ENCODE measurements at regions not wholly inside any gene's neighbourhood (a gene's known extent, or its start where the extent isn't known, plus 50 kb on each side); places are given as distances from the start of the nearest gene placed in this dataset.
"Not testable (repeated sequence)": the region's sequence is repeated elsewhere in the genome, so short reads cannot be mapped to it uniquely, and the experiment has no call there.

DNA sequence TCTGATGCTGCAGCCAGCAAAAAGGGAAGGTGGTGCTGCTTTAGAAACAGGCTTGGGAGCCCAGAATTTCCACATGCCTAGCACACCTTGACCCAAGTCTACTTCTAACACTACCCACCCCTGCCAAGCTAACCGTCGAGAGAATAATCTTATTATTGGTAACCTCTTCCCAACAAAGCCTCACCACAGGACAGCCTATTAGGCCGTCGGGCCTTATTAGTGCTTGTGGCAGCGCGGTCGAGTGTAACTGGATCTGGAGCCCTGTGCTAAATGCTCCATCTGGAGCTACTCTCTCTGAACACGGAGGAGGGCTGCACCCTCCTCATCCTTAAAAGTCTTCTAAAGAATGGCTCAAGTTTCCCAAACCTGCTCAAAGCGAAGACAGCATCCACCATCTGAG, 165.5 kb upstream of the NFIA start:
- H3K27me3 ChIP-seq (ENCODE audit: low read length): no peaks in the 10 kb centered on the region
- no peak overlapping the region for H3K4me3 ChIP-seq (ENCODE audit: insufficient read depth, low read length, poor library complexity, severe bottlenecking)
- H2AFZ ChIP-seq (ENCODE audit: low read depth, low read length, severe bottlenecking): no peak overlapping the region
- H3K4me2 ChIP-seq (ENCODE audit: low read depth, low read length, poor library complexity, severe bottlenecking): no peak overlapping the region
- no peaks in the 10 kb centered on the region for H3F3A ChIP-seq (ENCODE audit: insufficient read depth)
- H3K27ac ChIP-seq (ENCODE audit: low read depth, low read length): no peak overlapping the region
- TF ChIP-seq CTCF (IDR thresholded peaks at IDR 0.05; ENCODE audit: insufficient read depth, low read length, poor library complexity, severe bottlenecking): no peak
- TF ChIP-seq EZH2phosphoT487 (conservative IDR thresholded peaks at IDR 0.05; ENCODE audit: low read length): no peak
- no peak overlapping the region for H3K9ac ChIP-seq (ENCODE audit: low read length)
- no peaks in the 10 kb centered on the region for H3K36me3 ChIP-seq (ENCODE audit: low read length)
- H3K9me2 ChIP-seq (replicated peaks; ENCODE audit: insufficient read depth, low read length): no peaks in the 10 kb centered on the region
- H3K79me2 ChIP-seq (ENCODE audit: insufficient read depth, low read length): no peaks in the 10 kb centered on the region
- H3K9me3 ChIP-seq (ENCODE audit: insufficient read depth, low read length): no peaks in the 10 kb centered on the region
- no peaks in the 10 kb centered on the region for H4K20me1 ChIP-seq (ENCODE audit: low read depth, low read length)

DNA sequence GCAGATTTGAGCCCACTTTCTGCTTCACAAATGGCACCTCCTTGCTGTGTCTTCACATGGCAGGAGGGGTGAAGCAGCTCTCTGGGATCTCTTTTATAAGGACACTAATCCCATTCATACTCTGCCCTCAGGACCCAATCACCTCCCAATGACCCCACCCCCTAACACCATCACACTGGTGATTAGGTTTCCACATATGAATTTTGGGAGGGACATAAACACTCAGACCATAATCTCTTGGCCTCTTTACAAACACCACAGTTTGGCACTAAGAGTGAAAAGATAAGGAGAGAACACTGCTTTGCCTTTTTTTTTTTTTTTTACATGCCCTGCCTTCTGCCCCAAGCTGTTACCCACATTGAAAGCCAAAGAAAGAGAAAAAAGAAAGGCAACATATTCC, 166.2 kb upstream of the NFIA start:
- Histone ChIP-seq H3K79me2 (ENCODE audit: insufficient read depth, low read length) (no peaks in the 10 kb centered on the region), H3K9me2 (replicated peaks; ENCODE audit: insufficient read depth, low read length) (no peaks in the 10 kb centered on the region), H3K36me3 (ENCODE audit: low read length) (no peaks in the 10 kb centered on the region), H3K27ac (ENCODE audit: low read depth, low read length) (no peak overlapping the region), H2AFZ (ENCODE audit: low read depth, low read length, severe bottlenecking) (no peak overlapping the region), H3K4me3 (ENCODE audit: insufficient read depth, low read length, poor library complexity, severe bottlenecking) (no peak overlapping the region), H3K27me3 (ENCODE audit: low read length) (no peaks in the 10 kb centered on the region), H3K4me2 (ENCODE audit: low read depth, low read length, poor library complexity, severe bottlenecking) (no peak overlapping the region), H3K9me3 (ENCODE audit: insufficient read depth, low read length) (no peaks in the 10 kb centered on the region), H4K20me1 (ENCODE audit: low read depth, low read length) (no peaks in the 10 kb centered on the region), H3K9ac (ENCODE audit: low read length) (no peak overlapping the region), H3F3A (ENCODE audit: insufficient read depth) (no peaks in the 10 kb centered on the region)
- TF ChIP-seq CTCF (IDR thresholded peaks at IDR 0.05; ENCODE audit: insufficient read depth, low read length, poor library complexity, severe bottlenecking): no peak
- no peak for TF ChIP-seq EZH2phosphoT487 (conservative IDR thresholded peaks at IDR 0.05; ENCODE audit: low read length)

- H3K79me2 ChIP-seq (ENCODE audit: insufficient read depth, low read length): no peaks in the 10 kb centered on the region
- H3K9ac ChIP-seq (ENCODE audit: low read length): no peak overlapping the region
- TF ChIP-seq CTCF (IDR thresholded peaks at IDR 0.05; ENCODE audit: insufficient read depth, low read length, poor library complexity, severe bottlenecking) (no peak), EZH2phosphoT487 (conservative IDR thresholded peaks at IDR 0.05; ENCODE audit: low read length) (no peak)
- H3K9me3 ChIP-seq (ENCODE audit: insufficient read depth, low read length): no peaks in the 10 kb centered on the region
- H2AFZ ChIP-seq (ENCODE audit: low read depth, low read length, severe bottlenecking): no peak overlapping the region
- H3K9me2 ChIP-seq (replicated peaks; ENCODE audit: insufficient read depth, low read length): no peaks in the 10 kb centered on the region
- H3K27ac ChIP-seq (ENCODE audit: low read depth, low read length): no peak overlapping the region
- H3K4me2 ChIP-seq (ENCODE audit: low read depth, low read length, poor library complexity, severe bottlenecking): no peak overlapping the region
- no peaks in the 10 kb centered on the region for H3K27me3 ChIP-seq (ENCODE audit: low read length)
- no peaks in the 10 kb centered on the region for H3K36me3 ChIP-seq (ENCODE audit: low read length)
- H3K4me3 ChIP-seq (ENCODE audit: insufficient read depth, low read length, poor library complexity, severe bottlenecking): no peak overlapping the region
- H3F3A ChIP-seq (ENCODE audit: insufficient read depth): no peaks in the 10 kb centered on the region
- no peaks in the 10 kb centered on the region for H4K20me1 ChIP-seq (ENCODE audit: low read depth, low read length)
Observed at GRCh38 chr1:60915441-60915840, 166.9 kb upstream of the NFIA start.

GRCh38 chr1:60914982-60915381, 167.4 kb upstream of the NFIA start:
- H3K9me2 ChIP-seq (replicated peaks; ENCODE audit: insufficient read depth, low read length): no peaks in the 10 kb centered on the region
- H3K4me2 ChIP-seq (ENCODE audit: low read depth, low read length, poor library complexity, severe bottlenecking): no peak overlapping the region
- H2AFZ ChIP-seq (ENCODE audit: low read depth, low read length, severe bottlenecking): no peak overlapping the region
- H3K9me3 ChIP-seq (ENCODE audit: insufficient read depth, low read length): no peaks in the 10 kb centered on the region
- no peak overlapping the region for H3K9ac ChIP-seq (ENCODE audit: low read length)
- no peaks in the 10 kb centered on the region for H3K27me3 ChIP-seq (ENCODE audit: low read length)
- no peak for TF ChIP-seq CTCF (IDR thresholded peaks at IDR 0.05; ENCODE audit: insufficient read depth, low read length, poor library complexity, severe bottlenecking)
- no peak for TF ChIP-seq EZH2phosphoT487 (conservative IDR thresholded peaks at IDR 0.05; ENCODE audit: low read length)
- no peak overlapping the region for H3K27ac ChIP-seq (ENCODE audit: low read depth, low read length)
- no peak overlapping the region for H3K4me3 ChIP-seq (ENCODE audit: insufficient read depth, low read length, poor library complexity, severe bottlenecking)
- no peaks in the 10 kb centered on the region for H3K36me3 ChIP-seq (ENCODE audit: low read length)
- no peaks in the 10 kb centered on the region for H4K20me1 ChIP-seq (ENCODE audit: low read depth, low read length)
- H3K79me2 ChIP-seq (ENCODE audit: insufficient read depth, low read length): no peaks in the 10 kb centered on the region
- no peaks in the 10 kb centered on the region for H3F3A ChIP-seq (ENCODE audit: insufficient read depth)

DNA sequence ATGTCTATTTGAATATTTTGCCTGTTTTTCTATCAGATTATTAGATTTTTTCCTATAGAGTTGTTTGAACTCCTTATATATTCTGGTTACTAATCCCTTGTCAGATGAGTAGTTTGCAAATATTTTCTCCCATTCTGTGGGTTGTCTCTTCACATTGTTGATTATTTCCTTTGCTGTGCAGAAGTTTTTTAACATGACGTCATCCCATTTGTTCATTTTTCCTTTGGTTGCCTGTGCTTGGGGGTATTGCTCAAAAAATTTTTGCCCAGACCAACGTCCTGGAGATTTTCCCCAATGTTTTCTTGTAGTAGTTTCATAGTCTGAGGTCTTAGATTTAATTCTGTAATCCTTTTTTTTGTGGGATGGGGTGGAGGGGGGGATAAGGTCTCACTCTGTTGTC, 168.7 kb upstream of the NFIA start:
- not testable (repeated sequence) for H3K79me2 ChIP-seq (ENCODE audit: insufficient read depth, low read length); H3K9ac ChIP-seq (ENCODE audit: low read length); H2AFZ ChIP-seq (ENCODE audit: low read depth, low read length, severe bottlenecking); H3F3A ChIP-seq (ENCODE audit: insufficient read depth); H3K4me2 ChIP-seq (ENCODE audit: low read depth, low read length, poor library complexity, severe bottlenecking); H3K27me3 ChIP-seq (ENCODE audit: low read length); H4K20me1 ChIP-seq (ENCODE audit: low read depth, low read length); H3K9me2 ChIP-seq (replicated peaks; ENCODE audit: insufficient read depth, low read length); H3K9me3 ChIP-seq (ENCODE audit: insufficient read depth, low read length); H3K4me3 ChIP-seq (ENCODE audit: insufficient read depth, low read length, poor library complexity, severe bottlenecking); H3K27ac ChIP-seq (ENCODE audit: low read depth, low read length); H3K36me3 ChIP-seq (ENCODE audit: low read length)

Data from SU-DHL-6 (cell line).